ENCODE measurements at regions not wholly inside any gene's neighbourhood (a gene's known extent, or its start where the extent isn't known, plus 50 kb on each side); places are given as distances from the start of the nearest gene placed in this dataset.

DNA sequence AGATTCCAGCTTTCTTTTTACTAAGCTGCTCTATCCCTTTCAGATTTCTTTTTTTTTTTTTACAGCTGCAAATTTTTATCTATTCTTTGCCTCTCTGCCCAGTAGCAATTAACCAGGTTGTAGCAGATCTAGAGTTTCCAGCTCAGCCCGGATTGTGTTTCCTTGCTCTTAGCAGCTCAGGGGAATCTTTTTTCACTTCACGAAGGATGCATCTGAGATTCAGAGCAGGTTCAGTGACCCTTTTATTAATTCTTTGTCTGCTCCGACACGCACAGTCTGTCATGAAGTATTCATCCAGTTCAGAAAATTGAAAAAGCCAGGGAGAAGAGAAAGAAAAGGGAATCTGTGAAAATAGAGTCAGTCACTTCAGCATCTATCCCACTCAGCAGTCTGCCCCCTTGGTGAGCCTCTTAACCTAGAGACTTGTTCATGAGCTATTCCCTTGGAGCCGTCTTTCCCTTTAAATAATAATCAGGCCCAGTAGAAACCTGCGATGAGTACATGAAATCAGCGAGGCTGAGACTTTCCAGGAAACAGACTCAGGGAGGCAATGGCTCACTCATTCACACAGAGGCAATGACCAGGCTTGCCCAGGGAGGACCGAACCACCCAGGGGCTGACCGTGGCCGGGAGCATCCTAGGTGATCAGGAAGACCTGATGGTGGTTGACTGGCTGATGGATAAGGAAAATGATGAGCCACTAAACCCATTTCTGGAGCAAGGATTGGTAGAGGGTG, 103.4 kb upstream of the ITGA6 start:
- intact Hi-C loops (cut with micrococcal nuclease), result no loop called here

GRCh38 chr2:172326211-172326509, 101.2 kb upstream of the ITGA6 start:
- intact Hi-C loops (cut with micrococcal nuclease), result no loop called here

GRCh38 chr2:172328103-172328841, 99.1 kb upstream of the ITGA6 start:
- intact Hi-C loops (cut with micrococcal nuclease), result no loop called here

DNA sequence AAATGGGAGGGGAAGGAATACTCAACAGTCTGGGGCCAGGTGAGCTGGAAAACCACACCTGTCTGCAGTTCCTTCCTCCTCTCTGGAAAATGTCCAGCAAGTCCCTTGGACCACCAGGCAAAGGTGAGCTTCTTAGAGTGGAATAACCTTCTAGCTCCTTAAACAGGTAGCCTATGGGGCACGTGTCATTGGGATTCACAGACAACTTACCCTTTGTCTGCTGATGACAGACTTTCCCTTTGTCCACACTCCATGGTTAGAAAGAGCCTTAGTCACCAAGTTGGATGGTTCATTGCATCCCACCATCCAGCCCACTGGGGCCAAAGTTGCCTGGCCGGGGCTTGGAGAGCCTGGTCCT, 98.0 kb upstream of the ITGA6 start:
- intact Hi-C loops (cut with micrococcal nuclease), result no loop called here

- intact Hi-C loops (cut with micrococcal nuclease), result no loop called here
These were observed 97.4 kb upstream of the ITGA6 start for GRCh38 chr2:172329774-172330671.

- intact Hi-C loops (cut with micrococcal nuclease), result no loop called here
These were observed 94.9 kb upstream of the ITGA6 start for GRCh38 chr2:172332507-172332906.

DNA sequence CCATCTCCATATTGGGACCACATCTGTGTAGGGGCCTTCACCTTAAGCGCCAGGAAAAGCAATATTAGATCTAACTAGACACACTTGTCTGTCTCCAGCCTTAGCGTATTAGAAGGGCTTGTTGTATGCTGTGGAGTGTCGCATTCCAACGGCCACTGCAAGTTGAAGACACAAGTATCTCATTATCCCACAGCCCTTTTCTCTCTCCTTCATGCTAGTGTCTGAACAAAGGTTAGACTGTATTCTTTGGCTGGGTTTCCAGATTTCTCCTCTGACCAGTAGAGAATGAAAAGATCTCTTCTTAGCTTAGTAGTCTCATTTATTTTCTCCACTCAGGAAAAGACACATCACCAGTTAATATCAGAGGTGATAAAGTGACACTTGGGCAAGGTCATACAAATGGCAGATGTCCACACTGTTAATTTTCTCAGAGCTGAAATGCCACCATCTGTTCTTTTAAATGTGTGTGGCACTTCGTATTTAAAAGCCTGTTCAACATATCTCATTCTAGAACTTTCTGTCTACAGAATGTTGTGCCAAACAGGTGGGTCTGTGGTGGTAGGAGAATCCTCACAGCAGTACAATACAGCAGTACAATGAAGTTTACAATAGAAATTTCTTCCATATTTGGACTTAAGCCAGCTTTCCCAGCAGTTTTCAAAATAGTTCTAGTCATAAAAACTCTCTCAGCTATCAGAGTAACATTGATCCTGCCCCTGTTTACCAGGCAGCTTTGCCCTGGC, 94.0 kb upstream of the ITGA6 start:
- intact Hi-C loops (cut with micrococcal nuclease), result no loop called here

DNA sequence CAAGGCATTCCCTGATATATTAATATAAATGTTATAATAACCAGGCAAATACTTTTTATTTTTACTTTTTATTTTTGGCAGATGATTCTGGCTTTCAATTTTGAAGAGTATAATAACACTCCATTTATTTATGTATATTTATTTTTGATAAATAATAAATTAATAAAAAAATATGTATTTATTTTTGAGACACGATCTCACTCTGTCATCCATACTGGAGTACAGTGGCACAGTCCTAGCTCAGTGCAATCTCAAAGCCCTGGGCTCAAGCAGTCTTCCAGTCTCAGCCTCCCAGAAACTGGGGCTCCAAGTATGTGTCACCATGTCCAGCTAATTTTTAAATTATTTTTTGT, 93.4 kb upstream of the ITGA6 start:
- intact Hi-C loops (cut with micrococcal nuclease), result no loop called here

DNA sequence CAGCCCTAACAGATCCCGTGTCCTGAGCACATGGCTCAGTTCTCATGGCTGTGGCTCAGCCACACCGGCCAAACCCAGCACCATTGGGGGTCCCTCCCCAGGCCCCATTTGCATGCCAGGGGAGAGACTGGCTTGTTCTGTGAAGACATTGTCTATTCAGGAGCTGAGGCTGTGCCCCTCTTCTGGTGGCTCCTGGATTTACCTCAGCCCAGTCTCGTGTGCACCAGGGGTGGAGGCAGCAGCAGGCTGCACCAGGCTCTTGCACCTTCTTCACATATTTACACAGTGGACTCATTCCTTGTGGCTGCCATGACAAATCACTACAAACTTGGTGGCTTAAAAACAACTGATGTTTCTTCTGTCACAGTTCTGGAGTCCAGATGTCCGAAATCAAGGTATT, 92.4 kb upstream of the ITGA6 start:
- intact Hi-C loops (cut with micrococcal nuclease), result loop anchor here (5.0 kb wide), 1 partner anchor 107 kb away; no protein-coding TSS in a partner anchor

- intact Hi-C loops (cut with micrococcal nuclease), result loop anchor here (5.0 kb wide), 1 partner anchor 107 kb away; no protein-coding TSS in a partner anchor
These were observed 91.7 kb upstream of the ITGA6 start for GRCh38 chr2:172335736-172336135.

DNA sequence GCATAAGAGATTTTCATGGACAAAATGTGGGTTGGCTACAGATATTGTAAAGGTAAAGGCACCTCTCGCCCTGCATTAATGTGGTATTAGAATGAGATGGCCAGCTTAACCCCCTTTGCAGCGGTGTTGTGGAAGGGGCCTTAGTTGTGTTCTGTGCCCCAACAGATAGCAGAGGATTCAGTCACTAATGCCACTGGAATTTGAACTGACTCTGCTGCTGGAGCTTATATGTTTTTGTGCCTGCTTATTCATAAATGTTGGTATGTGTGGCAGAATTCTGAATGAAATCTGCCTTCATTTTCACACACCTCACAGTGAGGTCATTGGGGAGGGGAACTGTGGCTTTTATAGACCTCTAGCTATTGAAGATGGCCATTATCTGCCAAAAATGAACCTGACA, 90.7 kb upstream of the ITGA6 start:
- intact Hi-C loops (cut with micrococcal nuclease), result loop anchor here (5.0 kb wide), 1 partner anchor 106 kb away; no protein-coding TSS in a partner anchor

DNA sequence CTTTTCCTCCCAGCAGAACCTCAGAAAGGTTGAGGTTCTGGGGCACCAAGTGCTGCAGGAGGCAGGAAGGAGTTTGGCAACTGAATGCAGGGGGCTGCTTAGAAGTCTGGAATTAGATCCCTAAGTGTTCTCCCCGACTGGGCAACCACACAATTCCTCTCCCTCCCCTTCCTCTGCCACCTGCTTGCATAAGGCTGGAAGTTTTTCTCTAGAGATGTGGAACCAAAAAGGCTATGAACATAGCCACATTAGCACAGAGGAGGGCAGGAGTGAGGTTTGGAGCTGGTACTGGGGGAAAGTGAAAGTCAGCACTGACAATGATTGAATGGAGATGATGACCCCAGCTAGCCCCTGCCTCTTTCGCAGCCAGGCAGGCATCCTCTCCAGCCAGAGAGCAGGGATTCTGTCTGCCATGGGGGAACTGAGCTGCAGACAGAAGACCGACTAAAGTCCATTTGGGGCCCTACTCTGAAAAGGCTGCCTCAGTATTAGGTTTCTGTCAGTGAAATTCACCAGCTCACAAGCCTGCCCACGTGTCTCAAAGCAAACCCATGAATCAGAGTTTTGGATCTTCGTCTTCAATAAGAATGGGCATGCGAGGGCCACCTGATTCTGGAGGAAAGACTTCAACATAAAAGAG, 87.9 kb upstream of the ITGA6 start:
- intact Hi-C loops (cut with micrococcal nuclease), result loop anchor here (1.0 to 5.0 kb wide), 2 partner anchors 103 to 126 kb away; no protein-coding TSS in a partner anchor

DNA sequence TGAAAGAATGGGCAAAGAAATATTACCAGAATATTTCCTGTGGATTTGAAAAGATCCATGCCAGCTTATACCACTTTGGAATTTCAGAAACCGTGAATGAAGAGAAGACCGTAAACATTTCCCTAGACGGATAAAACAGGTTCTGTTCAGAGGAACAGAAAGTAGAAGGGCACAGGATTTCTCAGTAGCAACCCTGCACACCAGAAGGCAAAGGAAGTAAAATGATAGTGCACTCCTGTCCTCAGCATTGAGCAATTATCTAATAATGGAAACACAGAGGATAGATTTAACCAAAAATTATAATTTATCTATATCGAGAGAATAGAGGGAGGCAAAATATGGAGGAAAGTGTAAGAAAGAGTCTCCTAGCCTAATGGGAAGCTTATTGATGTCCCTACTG, 87.0 kb upstream of the ITGA6 start:
- intact Hi-C loops (cut with micrococcal nuclease), result no loop called here

DNA sequence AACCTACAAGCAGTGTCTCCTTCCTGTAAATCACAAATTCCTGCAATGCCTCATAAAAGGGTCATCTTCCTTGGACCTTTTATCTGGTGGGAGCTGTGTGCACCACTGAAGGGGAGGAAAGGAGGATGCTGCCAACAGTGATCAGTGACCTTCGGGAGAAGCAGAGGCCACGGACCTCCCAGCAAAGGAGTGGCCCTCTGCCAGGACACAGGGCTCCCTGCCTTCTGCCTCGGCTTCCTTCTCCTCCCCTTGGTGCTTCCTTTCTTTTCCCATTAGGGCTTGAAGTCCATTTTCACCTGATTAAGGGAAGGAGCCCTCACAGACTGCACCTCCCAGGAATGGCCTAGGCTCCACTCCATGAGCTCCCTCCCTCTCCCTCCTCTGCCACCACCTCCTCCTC, 85.3 kb upstream of the ITGA6 start:
- intact Hi-C loops (cut with micrococcal nuclease), result no loop called here

GRCh38 chr2:172342611-172343010, 84.8 kb upstream of the ITGA6 start:
- intact Hi-C loops (cut with micrococcal nuclease), result no loop called here

GRCh38 chr2:172344159-172344558, 83.2 kb upstream of the ITGA6 start:
- intact Hi-C loops (cut with micrococcal nuclease), result no loop called here

DNA sequence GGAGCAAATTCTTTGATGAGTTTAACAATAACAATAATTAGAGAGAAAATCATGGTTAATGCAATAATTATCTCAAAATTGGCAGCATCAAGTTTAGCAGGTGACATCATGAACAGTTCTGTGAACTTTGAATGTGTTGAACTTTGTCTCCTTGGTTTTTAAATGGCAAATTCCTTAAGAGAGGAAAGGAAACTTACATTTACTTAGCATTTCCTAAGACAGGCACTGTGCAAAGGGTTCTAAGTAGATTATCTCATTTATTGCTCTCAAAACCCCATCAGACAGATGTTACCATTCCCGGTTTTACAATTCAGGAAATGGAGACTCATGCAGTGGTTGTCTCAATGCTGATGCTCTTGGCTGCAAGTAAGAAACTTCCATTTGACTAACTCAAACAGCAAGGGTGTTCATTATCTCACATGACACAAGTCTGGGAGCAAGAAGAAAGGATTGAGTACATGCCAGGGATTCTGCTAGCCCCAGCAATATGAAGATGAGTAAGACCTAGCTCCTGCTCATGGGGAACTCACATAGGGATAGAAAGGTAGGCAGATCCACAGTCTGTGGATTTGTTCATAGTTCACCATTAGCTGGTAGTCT, 81.3 kb upstream of the ITGA6 start:
- intact Hi-C loops (cut with micrococcal nuclease), result no loop called here

DNA sequence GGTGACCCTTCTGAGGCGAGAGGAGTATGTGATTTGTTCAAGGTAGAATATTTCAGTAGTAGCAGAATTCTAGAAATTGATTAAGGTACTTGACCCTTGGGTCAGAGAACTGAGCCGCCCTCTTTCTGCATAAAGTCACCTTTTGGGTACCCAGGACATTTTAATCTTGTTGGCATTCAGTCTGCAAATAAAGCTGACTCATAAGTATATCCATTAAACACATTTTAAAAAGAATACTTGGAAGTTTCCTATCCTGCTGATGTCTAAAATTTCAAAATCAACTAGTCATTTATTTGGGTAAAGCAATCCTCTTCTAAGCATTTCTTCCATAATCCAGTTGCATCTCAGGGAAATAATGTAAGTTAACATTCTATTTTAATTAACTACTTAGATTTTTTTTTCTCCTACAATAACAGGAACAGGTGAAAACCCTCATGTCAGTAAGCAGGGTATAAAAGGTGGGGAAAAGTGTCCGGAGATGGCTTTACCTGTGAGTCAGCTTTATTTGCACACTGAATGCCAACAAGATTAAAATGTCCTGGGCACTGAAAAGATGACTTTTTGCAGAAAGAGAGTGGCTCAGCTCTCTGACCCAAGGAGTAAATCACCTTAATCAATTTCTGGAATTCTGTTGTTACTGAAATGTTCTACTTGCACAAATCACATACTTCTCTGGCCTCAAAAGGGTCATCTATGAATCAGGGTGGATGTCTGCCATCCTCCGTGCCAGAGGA, 78.7 kb upstream of the ITGA6 start:
- intact Hi-C loops (cut with micrococcal nuclease), result no loop called here

GRCh38 chr2:172350839-172351479, 76.4 kb upstream of the ITGA6 start:
- intact Hi-C loops (cut with micrococcal nuclease), result no loop called here
